Muscle layer of colon (tissue), 2 donors: ENCODE measurements at regions not wholly inside any gene's neighbourhood (a gene's known extent, or its start where the extent isn't known, plus 50 kb on each side); places are given as distances from the start of the nearest gene placed in this dataset.

ENCODE experiments used
- H3K27ac ChIP-seq: one replicate; pipeline ENCODE4 v1.7.0; 2013; ENCODE audit warnings: low read depth, mild to moderate bottlenecking, low read length, moderate library complexity
- H3K27me3 ChIP-seq, 2 donors: one replicate each; pipeline ENCODE4 v1.7.0; 2013; ENCODE audit warnings: low read length in 2 of 2, mild to moderate bottlenecking in 2 of 2; ENCODE audit not compliant: insufficient read depth in 2 of 2, control insufficient read depth in 1 of 2
- H3K36me3 ChIP-seq: one replicate; pipeline ENCODE4 v1.7.0; 2013; ENCODE audit warnings: mild to moderate bottlenecking, low read length; ENCODE audit not compliant: insufficient read depth
- H3K4me1 ChIP-seq: one replicate; pipeline ENCODE4 v1.7.0; 2013; ENCODE audit warnings: mild to moderate bottlenecking, low read length; ENCODE audit not compliant: insufficient read depth
- H3K4me3 ChIP-seq, 2 donors: one replicate each; pipeline ENCODE4 v1.7.0; 2013; ENCODE audit warnings: low read length in 2 of 2, low read depth in 1 of 2, mild to moderate bottlenecking in 1 of 2, moderate library complexity in 1 of 2
- H3K9ac ChIP-seq: one replicate; pipeline ENCODE4 v1.7.0; 2013; ENCODE audit warnings: low read length
- H3K9me3 ChIP-seq: one replicate; pipeline ENCODE4 v1.7.0; 2013; ENCODE audit warnings: mild to moderate bottlenecking, low read length
- donor health status: abdominal sarcoma.
- donor health status: Adenocarcinoma of cecum.

DNA sequence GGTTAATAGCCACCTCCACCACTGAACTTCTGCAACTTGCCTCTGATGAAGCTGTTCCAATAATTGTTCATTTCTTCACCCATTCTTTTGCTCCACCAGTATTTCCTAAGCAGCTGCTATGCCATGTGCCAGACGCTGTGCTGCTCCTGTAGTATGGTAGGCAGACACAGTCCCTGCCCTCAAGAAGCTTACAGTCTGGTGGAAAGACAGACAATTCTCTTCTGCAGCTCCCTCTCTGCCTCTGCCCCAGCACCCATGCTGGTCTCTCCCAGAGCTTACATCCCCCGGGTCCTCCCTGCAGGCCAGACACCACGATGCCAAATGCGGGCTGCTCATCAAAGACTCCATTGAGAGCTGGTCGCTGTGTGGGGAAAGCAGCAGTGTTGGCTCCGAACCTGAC lies 111.6 kb upstream of the ESRRB start:
- Histone ChIP-seq H3K27ac (no peak overlapping the region), H3K27me3 (no peaks in the 10 kb centered on the region), H3K9me3 (no peaks in the 10 kb centered on the region), H3K9ac (no peak overlapping the region), H3K4me1 (peaks cover 4% of the 10 kb centered on the region), H3K4me3 (no peak overlapping the region), H3K36me3 (no peaks in the 10 kb centered on the region)

- no peaks in the 10 kb centered on the region for H3K9me3 ChIP-seq
- no peak overlapping the region for H3K9ac ChIP-seq
- H3K27me3 ChIP-seq: no peaks in the 10 kb centered on the region
- H3K4me1 ChIP-seq: peaks cover 4% of the 10 kb centered on the region
- H3K4me3 ChIP-seq: peak overlapping the region; percentile 48 to 59
- peak overlapping the region; percentile 26 for H3K27ac ChIP-seq
- H3K36me3 ChIP-seq: no peaks in the 10 kb centered on the region
Measured at GRCh38 chr14:76267322-76268046, 108.5 kb upstream of the ESRRB start.

- H3K9ac ChIP-seq: no peak overlapping the region
- H3K27ac ChIP-seq: peak overlapping the region; percentile 26
Measured at GRCh38 chr14:76268047-76268431, 107.9 kb upstream of the ESRRB start.

DNA sequence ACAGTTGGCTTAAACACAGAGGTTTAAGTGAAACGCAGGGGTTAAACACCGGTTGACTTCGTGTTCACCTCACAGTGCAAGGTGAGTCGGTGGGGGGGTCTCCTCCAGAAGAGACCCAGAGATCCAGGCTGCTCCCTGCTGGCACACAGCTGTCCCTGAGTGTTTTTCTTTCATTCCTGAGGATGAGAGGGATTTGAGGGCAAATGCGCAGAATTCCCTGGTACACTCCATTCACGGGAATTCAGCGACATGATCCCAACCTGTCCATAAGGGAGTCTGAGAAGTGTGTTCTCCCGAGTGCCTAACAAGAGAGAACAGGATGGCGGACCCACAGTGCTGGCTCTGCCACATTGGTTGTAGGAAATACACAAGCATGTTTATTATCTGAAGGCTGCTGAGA lies 107.2 kb upstream of the ESRRB start:
- no peak overlapping the region for H3K9ac ChIP-seq
- H3K27me3 ChIP-seq: no peaks in the 10 kb centered on the region
- no peak overlapping the region for H3K27ac ChIP-seq
- H3K9me3 ChIP-seq: no peaks in the 10 kb centered on the region
- no peak overlapping the region for H3K4me3 ChIP-seq
- H3K4me1 ChIP-seq: peaks cover 4% of the 10 kb centered on the region
- H3K36me3 ChIP-seq: no peaks in the 10 kb centered on the region

More at GRCh38 chr14:76268047-76268431, 107.9 kb upstream of the ESRRB start:
- H3K36me3 ChIP-seq: no peaks in the 10 kb centered on the region
- peak overlapping the region; percentile 48 to 59 for H3K4me3 ChIP-seq
- no peaks in the 10 kb centered on the region for H3K9me3 ChIP-seq
- peaks cover 4% of the 10 kb centered on the region for H3K4me1 ChIP-seq
- no peaks in the 10 kb centered on the region for H3K27me3 ChIP-seq

- H3K36me3 ChIP-seq: no peaks in the 10 kb centered on the region
- no peak overlapping the region for H3K27ac ChIP-seq
- no peaks in the 10 kb centered on the region for H3K27me3 ChIP-seq
- no peak overlapping the region for H3K9ac ChIP-seq
- H3K9me3 ChIP-seq: no peaks in the 10 kb centered on the region
- no peak overlapping the region for H3K4me3 ChIP-seq
- peaks cover 4% of the 10 kb centered on the region for H3K4me1 ChIP-seq
Measured at GRCh38 chr14:76271041-76271755, 104.7 kb upstream of the ESRRB start.

DNA sequence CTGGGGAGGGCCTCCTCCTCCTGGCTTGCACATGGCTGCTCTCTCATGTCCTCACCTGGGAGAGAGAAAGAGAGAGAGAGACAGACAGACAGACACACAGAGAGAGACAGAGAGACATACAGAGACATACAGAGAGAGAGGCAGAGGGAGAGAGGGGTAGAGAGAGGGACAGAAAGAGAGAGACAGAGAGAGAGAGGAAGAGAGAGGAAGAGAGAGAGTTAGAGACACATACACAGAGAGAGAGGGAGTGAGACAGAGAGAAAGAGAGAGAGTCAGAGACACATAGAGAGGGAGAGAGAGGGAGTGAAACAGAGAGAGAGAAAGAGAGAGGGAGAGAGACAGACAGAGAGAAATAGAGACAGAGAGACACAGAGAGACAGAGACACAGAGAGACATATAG lies 103.6 kb upstream of the ESRRB start:
- Histone ChIP-seq H3K27me3 (no peaks in the 10 kb centered on the region), H3K4me1 (peaks cover 3% of the 10 kb centered on the region), H3K9ac (no peak overlapping the region), H3K4me3 (no peak overlapping the region), H3K36me3 (no peaks in the 10 kb centered on the region), H3K27ac (no peak overlapping the region), H3K9me3 (no peaks in the 10 kb centered on the region)

DNA sequence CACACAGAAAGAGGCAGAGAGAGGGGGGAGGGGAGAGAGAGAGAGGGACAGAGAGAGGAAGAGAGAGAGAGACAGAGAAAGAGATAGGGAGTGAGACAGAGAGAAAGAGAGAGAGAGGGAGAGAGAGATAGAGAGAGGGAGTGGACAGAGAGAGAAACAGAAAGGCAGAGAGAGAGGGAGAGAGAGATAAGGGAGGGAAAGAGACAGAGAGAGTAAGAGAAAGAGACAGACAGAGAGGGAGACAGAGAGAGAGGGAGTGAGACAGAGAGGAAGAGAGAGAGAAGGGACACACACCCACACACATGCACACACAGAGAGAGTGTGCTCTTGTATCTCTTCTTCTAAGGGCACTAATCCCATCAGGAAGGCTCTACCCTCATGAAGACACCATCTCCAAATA lies 103.2 kb upstream of the ESRRB start:
- Histone ChIP-seq H3K36me3 (no peaks in the 10 kb centered on the region), H3K4me1 (no peaks in the 10 kb centered on the region), H3K9ac (no peak overlapping the region), H3K27ac (no peak overlapping the region), H3K9me3 (no peaks in the 10 kb centered on the region), H3K27me3 (no peaks in the 10 kb centered on the region), H3K4me3 (no peak overlapping the region)

GRCh38 chr14:76273346-76273745 lies 102.6 kb upstream of the ESRRB start:
- H3K9ac ChIP-seq: no peak overlapping the region
- H3K4me1 ChIP-seq: no peaks in the 10 kb centered on the region
- H3K9me3 ChIP-seq: no peaks in the 10 kb centered on the region
- H3K27ac ChIP-seq: no peak overlapping the region
- H3K36me3 ChIP-seq: no peaks in the 10 kb centered on the region
- H3K27me3 ChIP-seq: no peaks in the 10 kb centered on the region
- no peak overlapping the region for H3K4me3 ChIP-seq

- Histone ChIP-seq H3K27ac (no peak overlapping the region), H3K36me3 (no peaks in the 10 kb centered on the region), H3K4me1 (no peaks in the 10 kb centered on the region), H3K9ac (no peak overlapping the region), H3K4me3 (no peak overlapping the region), H3K9me3 (no peaks in the 10 kb centered on the region), H3K27me3 (no peaks in the 10 kb centered on the region)
Measured at GRCh38 chr14:76274324-76274723, 101.6 kb upstream of the ESRRB start.

GRCh38 chr14:76277586-76278130 lies 98.3 kb upstream of the ESRRB start:
- Histone ChIP-seq H3K27ac (no peak overlapping the region), H3K9ac (no peak overlapping the region), H3K9me3 (no peaks in the 10 kb centered on the region), H3K4me3 (no peak overlapping the region), H3K4me1 (no peaks in the 10 kb centered on the region), H3K36me3 (no peaks in the 10 kb centered on the region), H3K27me3 (no peaks in the 10 kb centered on the region)

GRCh38 chr14:76280221-76280620 lies 95.7 kb upstream of the ESRRB start:
- Histone ChIP-seq H3K27me3 (no peaks in the 10 kb centered on the region), H3K4me1 (no peaks in the 10 kb centered on the region), H3K9me3 (no peaks in the 10 kb centered on the region), H3K9ac (no peak overlapping the region), H3K36me3 (no peaks in the 10 kb centered on the region), H3K4me3 (no peak overlapping the region), H3K27ac (no peak overlapping the region)
